ENCODE measurements at regions not wholly inside any gene's neighbourhood (a gene's known extent, or its start where the extent isn't known, plus 50 kb on each side); places are given as distances from the start of the nearest gene placed in this dataset.
A peak's percentile ranks its signal among the peaks of the same experiment; 100 is the strongest.

DNA sequence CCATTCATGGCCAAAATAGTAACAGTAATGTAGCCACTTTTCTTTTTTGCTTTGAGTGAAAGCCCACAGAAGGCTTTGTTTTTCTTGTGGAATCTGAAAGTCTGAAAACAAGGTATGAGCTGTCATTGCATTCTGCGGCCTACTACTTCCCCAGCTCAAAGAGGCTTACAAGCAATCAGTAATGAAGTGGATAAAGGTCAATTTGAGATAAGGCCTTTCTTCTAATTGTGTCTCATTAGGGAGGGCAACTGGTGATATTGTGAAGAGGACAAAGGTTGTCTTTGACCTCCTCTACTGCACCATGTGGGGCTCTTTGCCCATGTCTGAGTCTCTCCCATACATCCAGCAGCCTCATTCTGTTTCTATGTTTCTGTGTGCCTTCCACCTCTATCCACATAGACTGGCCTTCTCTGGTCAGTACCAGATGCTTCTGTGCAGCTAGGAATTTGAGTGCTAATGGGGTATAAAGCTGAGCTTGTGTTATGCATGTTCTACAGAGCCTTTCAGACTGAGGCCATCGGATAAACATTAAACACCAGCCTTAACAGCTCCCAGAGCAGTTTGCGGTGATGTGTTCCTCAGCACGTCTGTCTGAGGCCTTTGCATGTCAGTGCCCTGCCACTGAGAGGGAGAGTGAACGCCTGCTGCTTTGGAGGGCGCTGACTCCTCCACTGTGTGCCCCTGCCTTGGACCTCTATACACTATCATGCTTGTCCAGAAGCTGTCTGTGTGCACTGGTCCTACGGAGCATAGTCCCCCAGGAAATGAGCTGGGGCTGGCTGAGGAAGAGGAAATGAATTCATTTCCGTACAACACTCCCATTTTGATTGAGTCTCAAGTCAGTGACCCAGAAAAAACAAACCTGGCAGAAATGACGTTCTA is 80.2 kb downstream of the SH2D1A start:
- Mint-ChIP-seq H3K4me3 (no peak overlapping the region), H3K27me3 (ENCODE audit: low read depth, poor library complexity) (no peaks in the 10 kb centered on the region), H3K9me3 (peaks cover 19% of the 10 kb centered on the region), H3K27ac (peak overlapping the region; percentile 65), H3K4me1 (peaks cover 18% of the 10 kb centered on the region), H3K36me3 (ENCODE audit: low read depth) (peaks cover 7% of the 10 kb centered on the region)
- TF ChIP-seq, protein P1, sequence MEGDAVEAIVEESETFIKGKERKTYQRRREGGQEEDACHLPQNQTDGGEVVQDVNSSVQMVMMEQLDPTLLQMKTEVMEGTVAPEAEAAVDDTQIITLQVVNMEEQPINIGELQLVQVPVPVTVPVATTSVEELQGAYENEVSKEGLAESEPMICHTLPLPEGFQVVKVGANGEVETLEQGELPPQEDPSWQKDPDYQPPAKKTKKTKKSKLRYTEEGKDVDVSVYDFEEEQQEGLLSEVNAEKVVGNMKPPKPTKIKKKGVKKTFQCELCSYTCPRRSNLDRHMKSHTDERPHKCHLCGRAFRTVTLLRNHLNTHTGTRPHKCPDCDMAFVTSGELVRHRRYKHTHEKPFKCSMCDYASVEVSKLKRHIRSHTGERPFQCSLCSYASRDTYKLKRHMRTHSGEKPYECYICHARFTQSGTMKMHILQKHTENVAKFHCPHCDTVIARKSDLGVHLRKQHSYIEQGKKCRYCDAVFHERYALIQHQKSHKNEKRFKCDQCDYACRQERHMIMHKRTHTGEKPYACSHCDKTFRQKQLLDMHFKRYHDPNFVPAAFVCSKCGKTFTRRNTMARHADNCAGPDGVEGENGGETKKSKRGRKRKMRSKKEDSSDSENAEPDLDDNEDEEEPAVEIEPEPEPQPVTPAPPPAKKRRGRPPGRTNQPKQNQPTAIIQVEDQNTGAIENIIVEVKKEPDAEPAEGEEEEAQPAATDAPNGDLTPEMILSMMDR (IDR thresholded peaks at IDR 0.05): no peak
- no peak for DNase-seq

DNA sequence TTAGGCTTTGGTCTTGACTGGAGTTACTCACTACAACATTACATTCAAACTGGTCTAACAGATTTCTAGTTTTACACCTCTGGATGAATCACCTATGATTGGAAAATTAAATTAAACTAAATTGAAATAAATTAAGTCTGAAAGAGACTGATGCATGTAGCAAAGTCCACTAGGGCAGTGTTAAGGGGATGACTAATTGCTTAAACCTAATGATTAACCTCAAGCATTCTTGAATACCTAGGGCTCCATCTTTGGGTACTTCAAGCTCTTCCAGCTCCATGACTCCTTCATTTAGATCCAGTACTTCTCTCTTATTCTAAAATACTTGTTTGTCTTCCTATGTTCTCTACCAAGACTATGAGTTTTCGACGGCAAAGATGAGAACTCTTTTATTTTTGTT is 86.8 kb downstream of the SH2D1A start:
- no peak overlapping the region for H3K4me3 Mint-ChIP-seq
- H3K9me3 Mint-ChIP-seq: no peaks in the 10 kb centered on the region
- no peaks in the 10 kb centered on the region for H3K36me3 Mint-ChIP-seq (ENCODE audit: low read depth)
- TF ChIP-seq, protein P1 (IDR thresholded peaks at IDR 0.05): no peak
- no peaks in the 10 kb centered on the region for H3K27me3 Mint-ChIP-seq (ENCODE audit: low read depth, poor library complexity)
- no peak for DNase-seq
- peaks cover under 1% of the 10 kb centered on the region for H3K4me1 Mint-ChIP-seq
- H3K27ac Mint-ChIP-seq: no peak overlapping the region

DNA sequence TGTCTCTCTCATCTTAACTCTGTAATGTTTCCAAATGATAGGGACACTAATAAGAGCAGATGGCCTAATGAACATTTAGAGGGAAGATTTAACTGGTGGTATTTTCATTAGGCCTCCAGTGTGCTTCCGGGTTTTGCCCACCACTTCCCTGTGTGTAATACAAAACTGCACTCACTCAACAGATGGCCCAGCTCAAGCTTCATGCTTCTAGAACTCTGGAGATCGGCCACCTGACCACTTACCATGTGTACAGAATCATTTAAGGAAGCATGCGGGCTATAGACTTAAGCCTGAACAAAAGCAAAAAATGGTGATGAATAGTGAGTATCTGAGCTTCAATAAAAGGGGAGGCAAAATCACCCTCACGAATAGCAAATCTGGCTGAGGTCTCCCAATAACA is 89.3 kb downstream of the SH2D1A start:
- no peaks in the 10 kb centered on the region for H3K4me1 Mint-ChIP-seq
- TF ChIP-seq, protein P1 (IDR thresholded peaks at IDR 0.05): no peak
- H3K27me3 Mint-ChIP-seq (ENCODE audit: low read depth, poor library complexity): no peaks in the 10 kb centered on the region
- no peaks in the 10 kb centered on the region for H3K36me3 Mint-ChIP-seq (ENCODE audit: low read depth)
- no peaks in the 10 kb centered on the region for H3K9me3 Mint-ChIP-seq
- no peak overlapping the region for H3K27ac Mint-ChIP-seq
- no peak for DNase-seq
- H3K4me3 Mint-ChIP-seq: no peak overlapping the region

DNA sequence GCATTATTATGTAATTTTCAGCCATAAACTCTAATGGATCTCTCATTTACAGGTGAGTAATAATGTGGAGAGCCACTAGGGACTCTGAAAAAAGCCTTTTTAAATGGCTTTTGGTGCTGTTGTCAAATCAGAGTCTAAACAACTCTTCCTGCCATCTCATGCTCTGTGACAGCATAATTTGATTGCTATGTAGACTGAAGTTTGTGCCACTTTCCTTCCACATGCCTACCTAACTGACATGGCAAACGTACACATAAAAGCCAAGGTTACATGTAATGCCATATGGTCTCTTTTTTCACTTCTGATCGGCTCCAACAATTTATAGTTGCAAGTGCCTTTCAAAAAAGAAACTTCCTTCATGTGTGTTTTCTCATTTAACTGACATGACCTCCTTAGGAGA is 94.3 kb downstream of the SH2D1A start:
- Mint-ChIP-seq H3K27me3 (ENCODE audit: low read depth, poor library complexity) (no peaks in the 10 kb centered on the region), H3K4me3 (no peak overlapping the region), H3K4me1 (no peaks in the 10 kb centered on the region), H3K36me3 (ENCODE audit: low read depth) (no peaks in the 10 kb centered on the region), H3K27ac (no peak overlapping the region), H3K9me3 (no peaks in the 10 kb centered on the region)
- DNase-seq: no peak
- TF ChIP-seq, protein P1 (IDR thresholded peaks at IDR 0.05): no peak

DNA sequence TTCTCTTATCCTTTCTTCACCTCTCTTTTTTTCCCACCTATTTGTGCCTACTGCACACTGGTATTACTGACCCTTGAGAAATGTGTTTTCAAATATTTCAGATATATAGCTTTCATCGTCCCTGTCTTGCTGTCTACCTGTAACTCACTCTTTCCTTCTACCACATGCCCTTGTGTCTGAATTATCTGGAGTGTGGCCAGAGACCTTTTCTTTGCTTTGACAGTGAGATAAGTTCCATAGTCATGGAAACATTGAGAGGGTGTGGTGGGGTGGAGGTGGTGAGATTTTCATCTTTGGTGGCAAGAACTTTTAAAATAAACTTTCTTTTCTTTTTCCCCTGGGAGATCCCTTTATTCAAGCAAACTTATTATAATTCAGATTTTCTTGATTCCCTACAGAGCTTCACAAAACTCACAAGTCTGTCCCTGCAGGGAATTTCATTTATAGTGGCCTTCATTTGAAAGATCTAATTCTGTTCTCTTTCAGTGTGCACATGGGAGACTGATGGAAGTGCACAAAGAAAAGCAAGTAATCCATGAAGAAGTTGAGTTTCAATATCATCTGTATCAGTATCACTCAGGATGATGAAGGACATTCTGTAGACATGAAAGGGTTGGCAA is 95.7 kb downstream of the SH2D1A start:
- no peak for DNase-seq
- H3K4me3 Mint-ChIP-seq: no peak overlapping the region
- TF ChIP-seq, protein P1 (IDR thresholded peaks at IDR 0.05): no peak
- no peaks in the 10 kb centered on the region for H3K9me3 Mint-ChIP-seq
- no peaks in the 10 kb centered on the region for H3K36me3 Mint-ChIP-seq (ENCODE audit: low read depth)
- no peaks in the 10 kb centered on the region for H3K27me3 Mint-ChIP-seq (ENCODE audit: low read depth, poor library complexity)
- H3K4me1 Mint-ChIP-seq: no peaks in the 10 kb centered on the region
- H3K27ac Mint-ChIP-seq: no peak overlapping the region

Measured in nephron progenitor cell (in vitro differentiated cells).